ENCODE measurements at regions not wholly inside any gene's neighbourhood (a gene's known extent, or its start where the extent isn't known, plus 50 kb on each side); places are given as distances from the start of the nearest gene placed in this dataset.

DNA sequence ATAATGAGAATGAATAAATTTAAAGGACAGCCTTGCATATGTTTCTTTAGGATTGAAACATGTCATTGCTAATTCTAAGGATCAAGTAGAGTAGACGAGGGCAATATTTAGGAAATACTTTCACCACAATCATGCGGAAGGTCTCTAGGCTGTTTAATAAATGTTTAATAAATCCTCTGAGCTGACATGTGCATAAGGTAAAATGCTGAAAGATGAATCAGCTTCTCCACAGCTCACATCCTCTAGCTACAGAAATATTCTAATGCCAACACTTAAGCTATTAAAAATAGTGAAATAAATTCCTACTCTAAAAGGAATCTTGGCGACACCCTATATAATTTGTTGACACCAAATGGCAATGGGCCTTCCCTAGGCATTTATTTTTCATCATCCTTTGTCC lies 407.3 kb downstream of the TBL1XR1 start:
- TF ChIP-seq, protein P1, sequence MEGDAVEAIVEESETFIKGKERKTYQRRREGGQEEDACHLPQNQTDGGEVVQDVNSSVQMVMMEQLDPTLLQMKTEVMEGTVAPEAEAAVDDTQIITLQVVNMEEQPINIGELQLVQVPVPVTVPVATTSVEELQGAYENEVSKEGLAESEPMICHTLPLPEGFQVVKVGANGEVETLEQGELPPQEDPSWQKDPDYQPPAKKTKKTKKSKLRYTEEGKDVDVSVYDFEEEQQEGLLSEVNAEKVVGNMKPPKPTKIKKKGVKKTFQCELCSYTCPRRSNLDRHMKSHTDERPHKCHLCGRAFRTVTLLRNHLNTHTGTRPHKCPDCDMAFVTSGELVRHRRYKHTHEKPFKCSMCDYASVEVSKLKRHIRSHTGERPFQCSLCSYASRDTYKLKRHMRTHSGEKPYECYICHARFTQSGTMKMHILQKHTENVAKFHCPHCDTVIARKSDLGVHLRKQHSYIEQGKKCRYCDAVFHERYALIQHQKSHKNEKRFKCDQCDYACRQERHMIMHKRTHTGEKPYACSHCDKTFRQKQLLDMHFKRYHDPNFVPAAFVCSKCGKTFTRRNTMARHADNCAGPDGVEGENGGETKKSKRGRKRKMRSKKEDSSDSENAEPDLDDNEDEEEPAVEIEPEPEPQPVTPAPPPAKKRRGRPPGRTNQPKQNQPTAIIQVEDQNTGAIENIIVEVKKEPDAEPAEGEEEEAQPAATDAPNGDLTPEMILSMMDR (IDR thresholded peaks at IDR 0.05; ENCODE audit: poor library complexity) = no peak
- no peak for TF ChIP-seq EZH2 (IDR thresholded peaks at IDR 0.05; ENCODE audit: borderline replicate concordance)

All from hepatocyte (in vitro differentiated cells).